Common myeloid progenitor, CD34-positive (primary cell): ENCODE measurements at regions not wholly inside any gene's neighbourhood (a gene's known extent, or its start where the extent isn't known, plus 50 kb on each side); places are given as distances from the start of the nearest gene placed in this dataset.

Experiments
- CTCF ChIA-PET: fragments of 350-600 bp; sonication (Branson Sonifier 250); formaldehyde crosslinking; loops from one replicate; lab custom pipeline; 2021; ENCODE audit warnings: antibody characterized with exemption; lab: Charles Lee
- POLR2A ChIA-PET: fragments of 350-600 bp; sonication (Branson Sonifier 250); formaldehyde crosslinking; loops from one replicate; lab custom pipeline; 2021; ENCODE audit warnings: antibody characterized with exemption; lab: Charles Lee
- DNase-seq, 3 donors: peaks; one replicate each; pipeline versions ENCODE4 v3.0.0 to v3.0.0-alpha.2; 2013
- H3K27ac ChIP-seq, 2 experiments: 1 replicate in 1 of 2; 2 replicates in 1 of 2; pipeline ENCODE4 v1.7.0; 2013; ENCODE audit warnings: inconsistent platforms in 2 of 2, low read length in 2 of 2, mild to moderate bottlenecking in 2 of 2, low read depth in 1 of 2, moderate library complexity in 1 of 2; ENCODE audit not compliant: severe bottlenecking in 2 of 2, insufficient read depth in 1 of 2, poor library complexity in 1 of 2
- H3K27me3 ChIP-seq, 5 experiments: replicated peaks in 2 of 5; 1 replicate in 3 of 5; 2 replicates in 2 of 5; pipeline versions ENCODE4 v1.6.1 to v1.7.0; 2013; ENCODE audit warnings: low read length in 4 of 5, mild to moderate bottlenecking in 2 of 5, moderate library complexity in 2 of 5, inconsistent platforms in 1 of 5; ENCODE audit not compliant: insufficient read depth in 5 of 5, control insufficient read depth in 4 of 5
- H3K36me3 ChIP-seq, 4 experiments: 1 replicate in 2 of 4; 2 replicates in 2 of 4; pipeline versions ENCODE4 v1.6.1 to v1.7.0; 2013; ENCODE audit warnings: low read length in 3 of 4, control low read depth in 1 of 4, mild to moderate bottlenecking in 1 of 4; ENCODE audit not compliant: control insufficient read depth in 4 of 4, insufficient read depth in 4 of 4
- H3K4me1 ChIP-seq, 4 experiments: 1 replicate in 3 of 4; 2 replicates in 1 of 4; pipeline versions ENCODE4 v1.6.1 to v1.7.1; 2013; ENCODE audit warnings: low read length in 3 of 4, mild to moderate bottlenecking in 3 of 4, control low read depth in 1 of 4, inconsistent platforms in 1 of 4, moderate library complexity in 1 of 4; ENCODE audit not compliant: control insufficient read depth in 4 of 4, insufficient read depth in 4 of 4; ENCODE audit errors: control extremely low read depth in 1 of 4
- H3K4me3 ChIP-seq, 7 experiments: 1 replicate in 4 of 7; 2 replicates in 3 of 7; pipeline versions ENCODE4 v1.5.1 to v1.7.0; 2013; ENCODE audit warnings: mild to moderate bottlenecking in 7 of 7, low read length in 6 of 7, moderate library complexity in 6 of 7, inconsistent platforms in 2 of 7, low read depth in 2 of 7, control low read depth in 1 of 7; ENCODE audit not compliant: insufficient read depth in 4 of 7, control insufficient read depth in 1 of 7; ENCODE audit errors: extremely low read depth in 1 of 7
- H3K9me3 ChIP-seq, 5 experiments: 1 replicate in 4 of 5; 2 replicates in 1 of 5; pipeline versions ENCODE4 v1.6.1 to v1.7.1; 2013; ENCODE audit warnings: low read length in 4 of 5, mild to moderate bottlenecking in 2 of 5, inconsistent platforms in 1 of 5, low read depth in 1 of 5, moderate library complexity in 1 of 5; ENCODE audit not compliant: control insufficient read depth in 4 of 5, insufficient read depth in 2 of 5; ENCODE audit errors: control extremely low read depth in 1 of 5
- WGBS: methylation state at CpG from one replicate; pipeline ENCODE4 v1.1.5; 2013; ENCODE audit not compliant: insufficient coverage; 5-methylcytosine and 5-hydroxymethylcytosine counted together

GRCh38 chr4:171759274-171759673 is 53.9 kb upstream of the GALNTL6 start:
- no peaks in the 10 kb centered on the region for H3K36me3 ChIP-seq
- ChIA-PET CTCF (no interaction called here), POLR2A (no interaction called here)
- 98% methylated on average over 5 of the region's 5 CpGs for WGBS
- no peak for DNase-seq
- no peak overlapping the region for H3K27ac ChIP-seq
- no peak overlapping the region for H3K4me3 ChIP-seq
- no peaks in the 10 kb centered on the region for H3K4me1 ChIP-seq
- no peaks in the 10 kb centered on the region for H3K9me3 ChIP-seq
- H3K27me3 ChIP-seq: no peaks in the 10 kb centered on the region

- WGBS: 89% methylated on average over 1 of the region's 2 CpGs
- H3K27ac ChIP-seq: no peak overlapping the region
- ChIA-PET POLR2A (no interaction called here), CTCF (no interaction called here)
- DNase-seq: no peak
- H3K36me3 ChIP-seq: no peaks in the 10 kb centered on the region
- no peak overlapping the region for H3K4me3 ChIP-seq
- H3K4me1 ChIP-seq: no peaks in the 10 kb centered on the region
- no peaks in the 10 kb centered on the region for H3K27me3 ChIP-seq
- H3K9me3 ChIP-seq: no peaks in the 10 kb centered on the region
Observed at GRCh38 chr4:171751538-171751937, 61.7 kb upstream of the GALNTL6 start.

DNA sequence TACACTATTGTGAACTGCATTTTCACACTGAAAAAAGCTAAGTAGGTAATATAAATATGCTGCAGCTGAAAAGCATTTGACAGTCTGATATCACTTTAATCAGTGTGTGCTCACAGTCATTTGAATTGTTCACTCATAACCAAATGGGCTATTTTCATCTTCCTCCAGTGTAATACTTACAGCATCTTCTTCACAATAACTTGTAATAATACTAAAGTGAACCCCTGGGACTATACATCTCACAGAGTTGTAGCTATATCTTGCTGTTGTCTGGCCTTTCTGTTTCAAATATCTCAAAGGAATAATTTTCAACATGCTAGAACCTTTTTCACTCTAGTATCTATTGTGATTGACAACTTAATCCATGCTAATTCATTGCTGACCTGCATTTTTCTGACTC is 66.8 kb upstream of the GALNTL6 start:
- ChIA-PET CTCF (no interaction called here), POLR2A (no interaction called here)
- no peak for DNase-seq

GRCh38 chr4:171742436-171742835 is 70.8 kb upstream of the GALNTL6 start:
- POLR2A ChIA-PET: no interaction called here
- peak; percentile 1 to 3 (median 1) for DNase-seq
- Histone ChIP-seq H3K27ac (no peak overlapping the region), H3K9me3 (no peaks in the 10 kb centered on the region), H3K4me3 (no peak overlapping the region), H3K4me1 (no peaks in the 10 kb centered on the region), H3K36me3 (no peaks in the 10 kb centered on the region), H3K27me3 (no peaks in the 10 kb centered on the region)
- CTCF ChIA-PET: no interaction called here
- 77% methylated on average over 2 of the region's 5 CpGs for WGBS

More for the DNA sequence above, 66.8 kb upstream of the GALNTL6 start:
- Histone ChIP-seq H3K27me3 (no peaks in the 10 kb centered on the region), H3K36me3 (no peaks in the 10 kb centered on the region), H3K4me1 (no peaks in the 10 kb centered on the region), H3K4me3 (no peak overlapping the region), H3K27ac (no peak overlapping the region), H3K9me3 (no peaks in the 10 kb centered on the region)

DNA sequence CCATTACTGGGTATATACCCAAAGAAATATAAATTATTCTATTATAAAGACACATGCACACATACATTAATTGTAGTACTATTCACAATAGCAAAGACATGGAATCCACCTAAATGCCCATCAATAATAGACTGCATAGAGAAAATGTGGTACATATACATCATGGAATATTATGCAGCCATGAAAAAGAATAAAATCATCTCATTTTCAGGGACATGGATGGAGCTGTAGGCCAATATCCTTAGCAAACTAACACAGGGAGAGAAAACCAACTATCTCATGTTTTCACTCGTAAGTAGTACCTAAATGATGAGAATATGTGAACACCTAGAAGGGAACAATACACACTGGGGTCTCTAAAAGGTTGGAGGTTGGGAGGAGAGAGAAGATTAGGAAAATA is 86.0 kb upstream of the GALNTL6 start:
- POLR2A ChIA-PET: no interaction called here
- peaks cover 0 to 11% (median 0%) of the 10 kb centered on the region in 5 experiments for H3K9me3 ChIP-seq
- H3K27me3 ChIP-seq: no peaks in the 10 kb centered on the region
- no peak for DNase-seq
- H3K27ac ChIP-seq: no peak overlapping the region
- H3K36me3 ChIP-seq: no peaks in the 10 kb centered on the region
- CTCF ChIA-PET: no interaction called here
- H3K4me3 ChIP-seq: no peak overlapping the region
- no CpG with 5 or more reads among the region's 1 CpG for WGBS
- H3K4me1 ChIP-seq: no peaks in the 10 kb centered on the region

- CTCF ChIA-PET: no interaction called here
- 57% methylated on average over 1 of the region's 2 CpGs for WGBS
- Histone ChIP-seq H3K4me1 (no peaks in the 10 kb centered on the region), H3K36me3 (no peaks in the 10 kb centered on the region), H3K27ac (no peak overlapping the region), H3K9me3 (peaks cover 0 to 10% (median 3%) of the 10 kb centered on the region in 5 experiments), H3K27me3 (no peaks in the 10 kb centered on the region), H3K4me3 (no peak overlapping the region)
- no peak for DNase-seq
- POLR2A ChIA-PET: no interaction called here
Observed at GRCh38 chr4:171721937-171722336, 91.3 kb upstream of the GALNTL6 start.

DNA sequence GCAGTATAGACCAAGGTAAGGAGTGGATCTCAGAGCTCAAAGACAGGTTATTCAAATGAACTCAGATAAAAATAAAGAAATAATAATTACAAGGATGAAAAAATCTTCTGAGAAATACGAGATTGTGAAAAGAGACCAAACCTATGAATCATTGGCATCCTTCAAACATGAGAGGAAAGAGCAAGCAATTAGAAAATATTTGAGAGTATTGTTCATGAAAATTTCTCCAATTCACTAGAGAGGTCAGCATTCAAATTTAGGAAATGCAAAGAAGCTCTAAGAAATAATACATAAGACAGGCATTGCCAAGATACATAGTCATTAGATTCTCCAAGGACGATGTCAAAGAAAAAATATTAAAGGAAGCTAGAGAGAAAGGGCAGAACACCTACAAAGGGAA is 93.5 kb upstream of the GALNTL6 start:
- Histone ChIP-seq H3K9me3 (peaks cover 0 to 24% (median 6%) of the 10 kb centered on the region in 5 experiments), H3K36me3 (no peaks in the 10 kb centered on the region), H3K27me3 (no peaks in the 10 kb centered on the region), H3K4me1 (no peaks in the 10 kb centered on the region), H3K4me3 (no peak overlapping the region), H3K27ac (no peak overlapping the region)
- no peak for DNase-seq
- ChIA-PET CTCF (no interaction called here), POLR2A (no interaction called here)
- WGBS: 100% methylated on average over 1 of the region's 2 CpGs
